Stomach (tissue), 4 donors: ENCODE measurements at regions not wholly inside any gene's neighbourhood (a gene's known extent, or its start where the extent isn't known, plus 50 kb on each side); places are given as distances from the start of the nearest gene placed in this dataset.

Source experiments
- CTCF ChIP-seq, 7 experiments: fragments of 450-650 bp in 4 of 7; fragments of 200-600 bp in 3 of 7; sonication (generic) in 3 of 7; IDR thresholded peaks; one replicate each; pipeline ENCODE4 v1.5.1; 2016 to 2019; ENCODE audit warnings: antibody characterized with exemption in 7 of 7, control low read depth in 2 of 7, mild to moderate bottlenecking in 1 of 7
- POLR2A ChIP-seq, 4 donors: fragments of 450-650 bp; IDR thresholded peaks; one replicate each; pipeline ENCODE4 v1.6.1; 2016; ENCODE audit warnings: antibody characterized with exemption in 4 of 4, control low read depth in 2 of 4, mild to moderate bottlenecking in 1 of 4, moderate library complexity in 1 of 4

- TF ChIP-seq CTCF (IDR thresholded peaks at IDR 0.05) (no peak), POLR2A (IDR thresholded peaks at IDR 0.05) (no peak)
Observed at GRCh38 chr18:70640336-70640887, 351.6 kb downstream of the SOCS6 start.
